IPS-NIHi7 (cell line): ENCODE measurements at regions not wholly inside any gene's neighbourhood (a gene's known extent, or its start where the extent isn't known, plus 50 kb on each side); places are given as distances from the start of the nearest gene placed in this dataset.
"Not testable (repeated sequence)": the region's sequence is repeated elsewhere in the genome, so short reads cannot be mapped to it uniquely, and the experiment has no call there.

Experiments
- DNase-seq: peaks from one replicate; pipeline ENCODE4 v3.0.0; 2012; ENCODE audit warnings: mixed read lengths; ENCODE audit errors: extremely low spot score

DNA sequence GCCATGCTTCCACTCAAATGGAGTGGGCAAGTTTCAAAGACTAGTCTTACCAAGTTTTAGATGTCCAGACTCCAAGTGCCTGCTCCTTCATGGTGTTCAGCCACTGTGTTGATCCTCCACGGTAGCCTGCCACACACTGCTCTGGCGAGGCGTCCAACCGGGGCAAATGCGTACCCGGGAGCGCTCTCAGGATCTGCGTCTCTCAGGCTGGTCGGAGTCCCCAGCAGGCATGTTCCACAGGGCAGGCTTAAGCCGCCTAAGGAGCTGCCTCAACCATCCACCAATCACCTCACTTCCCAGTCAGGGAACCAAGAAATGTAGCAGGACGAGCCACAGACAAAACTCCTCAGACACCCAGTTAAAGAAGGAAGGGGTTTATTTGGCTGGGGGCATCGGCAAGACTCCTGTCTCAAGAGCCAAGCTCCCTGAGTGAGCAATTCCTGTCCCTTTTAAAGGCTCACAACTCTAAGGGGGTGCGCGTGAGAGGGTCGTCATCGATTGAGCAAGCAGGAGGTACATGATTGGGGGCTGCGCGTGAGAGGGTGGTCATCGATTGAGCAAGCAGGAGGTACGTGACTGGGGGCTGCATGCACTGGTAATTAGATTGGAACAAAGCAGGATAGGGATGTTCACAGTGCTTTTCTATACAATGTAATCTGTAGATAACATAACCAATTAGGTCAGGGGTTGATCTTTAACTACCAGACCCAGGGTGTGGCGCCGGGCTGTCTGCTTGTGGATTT is 816.2 kb downstream of the TRIB2 start:
- DNase-seq, result not testable (repeated sequence)

DNA sequence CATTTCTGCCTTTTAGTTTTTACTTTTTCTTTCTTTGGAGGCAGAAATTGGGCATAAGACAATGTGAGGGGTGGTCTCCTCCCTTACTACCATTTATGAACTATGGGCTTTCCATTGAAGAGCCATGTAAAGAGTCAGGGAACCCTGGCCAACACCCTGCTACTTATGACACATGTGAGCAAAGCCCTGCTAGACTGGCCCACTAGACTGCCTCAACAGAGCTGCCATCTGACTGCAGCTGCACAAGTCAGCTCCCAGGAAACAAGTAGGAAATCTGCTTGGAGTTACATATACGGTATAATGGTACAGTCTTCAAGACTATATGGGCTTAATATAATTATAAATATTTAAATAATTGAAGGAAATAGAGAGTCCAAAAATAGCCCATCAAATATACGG is 816.8 kb downstream of the TRIB2 start:
- no peak for DNase-seq

DNA sequence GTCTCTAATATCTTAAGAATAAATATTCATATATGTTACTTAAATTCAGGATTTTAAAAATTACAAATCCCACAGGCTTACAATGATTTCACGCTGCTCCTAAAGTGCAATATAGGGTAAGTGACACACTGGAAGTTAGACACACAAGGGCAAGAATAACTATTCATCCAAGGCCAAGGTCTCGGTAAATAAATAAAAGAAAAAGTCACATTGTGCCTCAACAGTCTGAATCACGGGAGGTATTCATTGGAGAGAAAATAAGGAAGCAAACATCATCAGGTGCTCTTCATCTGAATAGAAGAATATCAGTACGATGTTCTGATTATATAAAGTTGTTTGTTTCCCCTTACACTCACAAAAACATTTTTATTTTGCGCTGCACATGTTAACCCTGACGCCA is 820.2 kb downstream of the TRIB2 start:
- no peak for DNase-seq

DNA sequence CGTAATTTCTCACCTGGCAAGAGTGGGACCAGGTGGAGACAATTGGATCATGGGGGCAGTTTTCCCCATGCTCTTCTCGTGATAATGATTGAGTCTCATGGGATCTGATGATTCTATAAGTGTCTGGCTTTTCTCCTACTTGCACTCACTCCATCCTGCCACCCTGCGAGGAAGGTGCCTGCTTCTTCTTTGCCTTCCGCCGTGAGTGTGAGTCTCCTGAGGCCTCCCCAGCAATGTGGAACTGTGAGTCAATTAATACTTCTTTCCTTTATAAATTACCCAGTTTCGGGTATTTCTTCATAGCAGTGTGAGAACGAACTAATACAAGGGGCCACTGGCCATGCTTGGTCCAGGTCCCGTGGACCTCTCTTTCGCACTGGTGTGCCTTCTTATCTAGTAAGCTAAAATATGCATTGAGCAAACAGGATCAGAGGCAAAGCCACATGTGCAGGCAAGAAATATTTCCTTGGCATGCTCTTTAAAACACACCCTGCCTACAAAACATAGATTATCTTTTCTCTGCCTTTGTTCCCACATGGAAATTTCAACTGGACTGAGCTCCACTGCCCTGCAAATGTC is 821.1 kb downstream of the TRIB2 start:
- no peak for DNase-seq

DNA sequence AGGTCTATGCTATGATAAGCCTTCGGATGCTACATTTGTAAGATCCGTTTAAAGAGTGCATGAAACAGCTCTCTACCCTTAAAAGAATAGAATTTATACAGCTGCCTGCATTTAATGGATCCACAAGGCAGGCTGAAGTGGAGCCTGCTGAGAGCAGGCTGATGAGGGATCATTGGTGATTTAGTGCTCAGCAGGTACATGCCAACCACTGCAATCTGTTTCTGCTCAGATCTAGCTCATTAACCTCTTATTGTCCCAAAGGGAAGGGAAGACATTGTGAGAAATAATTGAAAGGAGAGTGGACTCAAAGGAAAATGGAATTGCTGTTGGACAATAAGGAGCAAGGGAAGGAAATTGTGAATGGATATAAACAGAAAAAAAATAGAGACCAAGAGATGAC is 822.6 kb downstream of the TRIB2 start:
- no peak for DNase-seq

DNA sequence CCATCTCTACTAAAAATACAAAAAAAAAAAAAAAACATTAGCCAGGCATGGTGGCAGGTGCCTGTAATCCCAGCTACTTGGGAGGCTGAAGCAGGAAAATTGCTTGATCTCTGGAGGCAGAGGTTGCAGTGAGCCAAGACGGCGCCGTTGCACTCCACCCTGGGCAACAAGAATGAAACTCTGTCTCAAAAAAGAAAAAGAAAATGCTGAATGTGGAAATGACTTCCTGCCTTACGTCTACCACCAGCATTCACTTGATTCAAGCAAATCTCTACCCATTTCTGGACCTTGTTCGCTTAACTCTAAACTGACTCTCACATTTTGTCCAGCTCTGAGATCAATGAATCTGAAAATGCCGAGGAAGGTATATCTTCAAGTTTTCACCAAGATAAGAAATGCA is 825.3 kb downstream of the TRIB2 start:
- DNase-seq, result no peak

DNA sequence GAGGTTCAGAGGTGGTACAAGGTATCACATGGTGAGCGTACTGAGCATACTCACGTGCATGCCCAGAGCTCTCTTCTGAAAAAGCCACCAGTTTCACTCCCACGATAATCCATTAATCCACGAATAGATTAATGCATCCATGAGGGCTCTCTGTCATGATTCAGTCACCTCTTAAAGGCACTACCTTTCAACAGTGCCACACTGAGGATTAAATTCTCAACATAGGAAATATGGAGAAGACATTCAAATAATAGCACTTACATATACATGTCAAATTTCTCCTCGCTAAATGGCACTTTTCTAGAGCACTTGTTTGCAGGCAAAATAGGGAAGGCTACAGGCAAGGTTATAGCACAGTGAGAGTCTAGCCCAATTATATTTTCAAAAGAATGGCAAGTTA is 825.9 kb downstream of the TRIB2 start:
- DNase-seq, result no peak

DNA sequence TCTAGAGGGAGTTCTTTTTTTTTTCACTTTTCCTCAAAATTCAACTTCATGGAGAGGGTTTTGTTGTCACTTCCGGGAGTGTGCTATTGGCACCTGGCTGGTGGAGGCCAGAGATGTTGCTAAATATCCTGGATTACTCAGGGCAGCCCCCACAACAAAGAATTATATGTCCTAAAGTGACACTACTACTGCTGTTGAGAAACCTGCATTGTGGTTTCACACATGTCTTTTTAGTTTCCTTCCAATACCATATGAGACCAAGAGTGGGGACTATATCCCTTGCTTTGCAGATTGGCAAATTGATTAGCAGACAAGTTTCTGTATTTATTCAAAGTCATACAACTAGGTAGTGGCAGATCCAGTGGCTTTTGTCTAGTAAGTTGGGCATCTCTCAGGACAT is 826.8 kb downstream of the TRIB2 start:
- DNase-seq, result no peak

DNA sequence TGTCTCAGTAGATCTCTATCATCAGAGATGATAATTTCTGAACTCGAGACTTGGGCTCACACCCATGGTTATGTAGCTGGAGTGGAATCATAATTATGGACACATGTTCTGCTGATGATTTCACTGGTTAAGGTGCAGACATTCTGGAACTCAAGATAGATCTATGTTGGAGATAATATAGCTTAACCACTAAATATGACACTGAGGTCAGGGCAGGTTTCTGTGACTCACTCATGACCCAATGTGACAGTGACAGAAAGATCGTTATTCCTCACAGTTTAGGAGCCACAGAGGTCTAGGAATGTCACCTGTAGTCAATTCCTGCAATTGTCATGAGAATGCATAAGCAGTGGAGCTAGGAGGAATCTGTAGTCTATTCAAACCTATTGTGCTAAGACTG is 828.6 kb downstream of the TRIB2 start:
- DNase-seq, result no peak

DNA sequence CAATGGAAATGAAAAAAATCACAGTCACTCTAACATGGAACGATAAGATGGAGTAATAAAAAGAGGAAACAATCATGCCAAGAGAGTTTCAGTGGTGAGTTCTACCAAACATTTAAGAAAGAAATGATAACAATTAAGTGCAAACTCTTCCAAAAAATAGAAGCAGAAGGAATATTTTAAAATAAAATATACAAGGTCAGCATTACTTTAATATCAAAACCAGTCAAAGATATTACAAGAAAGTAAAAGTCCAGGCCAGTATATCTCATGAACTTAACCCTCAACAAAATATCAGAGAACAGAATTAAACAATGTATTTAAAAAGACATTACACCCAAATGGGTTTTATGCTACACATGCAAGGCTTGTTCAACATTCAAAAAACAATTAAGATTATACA is 829.4 kb downstream of the TRIB2 start:
- DNase-seq, result no peak

DNA sequence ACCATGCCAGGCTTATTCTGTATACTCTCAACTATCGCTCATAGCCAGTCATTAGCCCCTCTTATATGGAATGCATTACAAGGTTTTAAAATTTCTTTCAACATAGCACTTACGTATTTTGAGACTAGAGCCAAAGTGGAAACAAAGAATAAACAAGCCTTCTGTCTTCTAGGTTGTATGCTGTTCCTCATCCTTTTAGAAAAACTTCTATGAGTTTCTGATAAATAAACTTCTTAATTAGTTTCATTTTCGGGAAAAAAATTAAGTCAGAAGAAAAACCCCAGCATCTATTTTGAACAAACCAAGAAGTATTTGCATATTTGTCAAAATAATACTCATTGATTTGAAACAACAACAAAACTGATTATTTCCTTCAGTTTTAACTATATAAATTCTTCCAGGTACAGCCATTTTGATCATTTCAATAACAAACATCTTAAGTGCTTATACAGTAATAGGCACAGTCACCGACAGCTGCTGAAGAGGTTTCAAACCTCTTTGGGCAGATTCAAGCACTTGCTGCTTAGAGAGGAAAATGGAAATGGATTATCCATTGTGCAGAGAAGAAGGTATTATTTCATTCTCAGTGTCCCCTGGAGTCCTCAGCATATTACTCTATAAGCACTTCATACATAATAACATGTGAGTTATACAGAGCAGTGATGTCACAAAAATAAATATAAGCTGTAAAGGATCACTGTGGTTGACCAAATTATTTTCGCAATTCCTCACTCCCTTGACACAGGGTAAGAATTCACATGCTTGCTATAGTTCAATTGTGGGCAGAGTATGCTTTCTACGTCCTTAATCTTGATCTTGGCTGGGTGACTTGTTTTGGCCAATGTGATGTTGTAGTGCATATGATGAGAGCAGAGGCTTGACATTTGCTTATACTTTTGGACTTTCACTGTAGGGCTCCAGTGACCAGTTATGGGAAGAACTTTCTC is 833.8 kb downstream of the TRIB2 start:
- DNase-seq, result no peak

DNA sequence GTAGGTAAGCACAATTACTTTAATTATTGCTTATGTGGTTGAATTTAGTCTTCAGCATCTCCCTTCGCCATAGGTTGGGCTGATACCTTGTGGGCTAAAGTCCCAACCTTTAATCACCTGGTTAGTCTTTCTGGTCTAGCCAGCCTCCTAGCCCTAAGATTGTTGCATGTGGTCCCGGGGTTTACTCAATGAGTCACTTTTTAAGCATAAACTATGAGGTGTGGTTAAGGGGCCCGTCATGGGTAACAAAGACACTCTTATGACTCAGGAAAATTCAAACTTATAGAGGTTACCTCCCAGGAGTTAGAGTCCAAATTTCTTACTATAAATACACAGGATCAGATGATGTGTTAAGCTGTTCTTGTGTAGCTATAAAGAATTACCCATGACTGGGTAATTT is 841.6 kb downstream of the TRIB2 start:
- DNase-seq, result no peak

DNA sequence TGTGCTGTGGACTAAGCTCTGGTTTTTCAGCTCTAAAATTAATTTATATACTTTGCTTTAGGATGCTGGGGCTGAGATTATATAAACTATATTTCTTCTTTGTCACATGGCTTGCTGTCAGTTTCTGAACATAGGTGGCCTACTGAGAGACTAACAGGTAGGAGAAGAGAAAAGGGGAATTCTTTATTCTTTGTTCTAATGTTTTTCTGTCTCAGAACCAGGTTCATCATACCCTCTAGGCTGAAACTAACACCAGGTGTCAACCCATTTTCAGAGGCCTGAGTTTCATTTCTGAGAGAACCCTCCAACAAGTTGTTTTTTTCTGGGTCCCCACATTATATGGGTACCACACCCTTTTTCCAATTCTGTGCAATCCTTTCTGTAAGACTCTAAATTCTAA is 843.6 kb downstream of the TRIB2 start:
- no peak for DNase-seq

DNA sequence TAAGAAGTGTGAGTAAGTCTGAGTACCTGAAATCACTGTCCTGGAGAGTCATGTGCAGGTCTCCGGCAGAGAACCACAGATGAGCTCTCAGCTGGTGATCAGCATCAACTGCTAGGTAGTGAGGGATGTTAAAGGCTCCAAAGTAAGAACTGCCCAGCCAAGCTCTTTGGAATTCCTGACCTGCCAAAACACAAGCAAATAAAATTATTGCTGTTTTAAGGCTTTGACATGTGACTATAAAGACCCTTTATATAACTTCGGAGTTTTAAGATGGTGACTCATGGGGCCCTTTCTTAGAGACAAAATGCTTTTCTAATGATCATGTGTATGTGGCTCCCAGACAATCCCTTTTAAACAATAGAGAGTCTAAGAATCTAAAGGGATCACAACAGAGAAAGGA is 855.7 kb downstream of the TRIB2 start:
- DNase-seq, result no peak

DNA sequence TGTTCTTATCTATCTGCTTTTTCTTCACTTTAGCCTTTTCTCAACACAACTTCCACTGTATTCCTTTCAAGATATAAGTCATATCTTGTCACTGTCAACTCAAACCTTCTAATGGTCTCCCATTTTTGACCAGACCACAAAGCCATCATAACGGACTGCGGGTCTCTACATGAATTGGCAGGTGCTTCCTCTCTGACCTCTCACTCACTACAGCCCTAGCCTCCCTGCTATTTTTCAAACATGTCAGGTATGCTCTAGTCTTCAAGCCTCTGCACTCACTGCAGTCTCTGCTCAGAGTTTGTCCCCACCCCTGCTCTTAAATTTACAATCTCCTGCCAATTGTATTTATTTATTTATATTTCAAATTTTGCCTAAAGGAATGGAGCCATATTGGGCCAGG is 858.1 kb downstream of the TRIB2 start:
- DNase-seq, result no peak

DNA sequence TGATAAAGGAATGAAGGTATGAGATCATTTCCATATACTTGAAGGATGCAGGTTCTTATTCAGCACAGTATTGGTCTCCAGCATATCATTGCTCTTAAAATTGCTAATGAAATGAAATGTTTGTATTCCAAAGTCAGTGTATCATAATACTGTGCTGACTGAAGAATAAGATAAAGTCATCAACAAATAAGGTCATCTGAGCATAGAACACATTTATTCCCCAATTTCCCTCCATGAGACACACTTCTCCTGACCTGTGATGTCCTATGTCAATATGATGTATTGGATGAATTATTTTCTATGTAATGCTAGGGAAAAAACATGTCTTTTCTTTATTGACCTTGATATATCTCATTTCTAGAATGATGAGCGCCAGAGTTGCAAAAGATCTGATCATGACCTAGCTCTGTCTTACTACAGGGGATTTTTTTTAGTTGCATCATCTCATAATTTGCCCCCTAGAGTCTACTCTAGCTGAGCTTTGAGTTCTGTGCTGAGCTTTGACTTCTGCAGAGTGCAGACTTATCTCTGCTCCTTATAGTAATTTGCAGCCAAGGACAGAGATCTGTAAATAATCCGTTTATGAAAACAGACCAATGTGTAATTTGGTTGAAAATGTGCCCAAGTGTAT is 859.8 kb downstream of the TRIB2 start:
- no peak for DNase-seq

DNA sequence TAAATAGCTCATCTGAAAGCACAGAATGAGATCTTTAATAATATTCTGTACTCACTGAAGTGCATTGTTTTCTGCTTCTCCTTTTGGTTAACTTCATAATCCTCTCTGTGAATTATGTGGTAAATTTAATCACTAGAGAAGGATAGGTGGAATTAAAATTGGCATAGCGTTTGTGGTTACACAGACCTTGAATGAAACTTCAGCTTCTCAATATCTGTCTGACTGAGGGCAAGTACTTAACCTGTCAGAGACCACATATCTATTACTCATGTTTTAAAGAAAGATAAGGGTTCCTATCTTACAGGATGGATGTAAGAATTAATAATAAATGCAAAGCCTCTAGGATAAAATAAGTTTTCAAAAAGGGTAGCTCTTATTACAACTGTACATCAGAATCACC is 861.8 kb downstream of the TRIB2 start:
- no peak for DNase-seq

DNA sequence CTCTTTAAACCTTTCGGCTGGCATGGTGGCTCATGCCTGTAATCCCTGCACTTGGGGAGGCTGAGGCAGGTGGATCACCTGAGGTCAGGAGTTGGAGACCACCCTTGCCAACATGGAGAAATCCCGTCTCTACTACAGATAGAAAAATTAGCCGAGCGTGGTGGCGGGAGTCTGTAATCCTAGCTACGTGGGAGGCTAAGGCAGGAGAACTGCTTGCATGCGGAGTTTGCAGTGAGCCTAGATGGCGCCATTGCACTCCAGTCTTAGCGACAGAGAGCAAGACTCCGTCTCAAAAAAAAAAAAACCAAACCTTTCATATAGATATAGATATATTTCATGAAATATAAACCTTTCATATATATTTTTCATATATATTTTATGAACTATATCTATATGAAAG is 864.7 kb downstream of the TRIB2 start:
- no peak for DNase-seq

DNA sequence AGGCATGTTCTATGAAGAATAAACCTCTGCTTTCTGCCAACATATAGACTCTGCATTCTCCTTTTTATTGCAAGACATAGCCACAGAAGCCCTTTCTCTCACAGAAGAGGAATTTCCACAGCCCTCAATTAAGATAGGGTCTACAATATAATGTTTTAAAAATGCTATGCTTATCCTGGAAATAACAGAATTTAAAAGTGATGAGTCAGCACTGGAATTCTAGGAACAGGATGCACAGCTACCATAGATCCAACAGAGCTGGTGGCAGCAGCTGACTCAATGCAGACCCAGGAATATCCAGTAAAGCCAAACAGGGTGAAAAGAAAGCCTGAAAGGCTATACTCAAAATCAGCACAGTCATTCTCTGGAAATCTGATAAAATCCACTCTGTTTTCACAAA is 866.9 kb downstream of the TRIB2 start:
- DNase-seq, result no peak

DNA sequence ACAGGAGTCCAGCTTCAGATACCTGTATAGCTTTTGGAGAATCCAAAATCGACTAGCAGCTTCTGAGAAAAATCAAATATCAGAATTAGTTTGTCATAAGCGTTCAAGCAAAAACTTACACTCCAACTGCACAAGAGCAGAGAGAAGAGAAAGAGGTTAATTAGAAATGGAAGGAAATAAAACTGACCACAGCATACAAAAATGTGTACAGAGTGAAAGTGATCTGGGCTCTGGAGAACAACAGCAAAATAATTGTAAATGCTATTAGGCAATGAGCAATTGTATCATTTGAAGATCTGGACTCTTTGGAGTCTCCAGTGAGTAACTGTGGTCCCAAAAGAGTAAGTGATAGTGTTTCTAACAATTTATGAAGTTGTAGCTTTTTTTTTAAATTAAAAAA is 867.3 kb downstream of the TRIB2 start:
- no peak for DNase-seq

DNA sequence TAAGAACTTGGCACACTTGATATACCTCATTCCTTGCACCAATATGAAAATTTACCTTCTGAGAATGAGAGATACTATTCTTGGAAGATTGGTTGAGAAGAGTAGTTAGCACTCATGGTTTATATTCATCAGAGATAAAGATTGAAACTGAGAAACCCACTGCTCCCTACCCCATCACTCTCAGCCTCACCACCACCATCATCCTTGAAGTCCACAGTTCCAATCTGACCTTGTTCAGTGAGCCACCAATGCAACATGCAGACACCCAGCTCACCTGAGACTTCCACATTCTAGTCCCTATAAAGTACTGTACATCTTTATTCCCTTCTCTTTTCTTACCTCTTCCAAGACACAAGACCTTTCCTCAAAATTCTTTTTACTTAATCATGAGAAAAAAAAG is 869.0 kb downstream of the TRIB2 start:
- DNase-seq, result no peak

DNA sequence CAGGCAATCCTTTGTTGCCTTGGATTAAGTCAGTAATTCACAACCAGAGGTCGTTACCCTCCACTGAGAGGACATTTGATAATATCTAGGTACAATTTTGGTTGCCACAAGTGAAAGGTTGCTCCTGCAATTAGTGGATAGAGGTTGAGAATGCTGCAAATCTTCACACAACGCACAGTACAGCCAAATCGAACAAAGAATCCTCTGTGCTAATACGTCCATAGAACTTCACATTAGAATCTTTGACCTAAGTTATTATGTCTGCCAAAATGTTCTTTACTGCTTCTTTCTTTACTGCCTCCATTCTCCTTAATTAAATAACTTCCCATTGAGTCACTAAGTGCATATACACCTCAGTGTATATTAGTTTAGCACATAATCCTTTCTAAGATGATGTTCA is 879.5 kb downstream of the TRIB2 start:
- no peak for DNase-seq
